ENCODE measurements at regions not wholly inside any gene's neighbourhood (a gene's known extent, or its start where the extent isn't known, plus 50 kb on each side); places are given as distances from the start of the nearest gene placed in this dataset.

- TF ChIP-seq EZH2phosphoT487 (IDR thresholded peaks at IDR 0.05; ENCODE audit: low read depth, severe bottlenecking, unreplicated experiment) (no peak), CTCF (IDR thresholded peaks at IDR 0.05; ENCODE audit: poor library complexity) (no peak)
Measured at GRCh38 chr6:169962604-169963469, 211.4 kb downstream of the ERMARD start.
